ENCODE measurements at regions not wholly inside any gene's neighbourhood (a gene's known extent, or its start where the extent isn't known, plus 50 kb on each side); places are given as distances from the start of the nearest gene placed in this dataset.
A peak's percentile ranks its signal among the peaks of the same experiment; 100 is the strongest.
"Not testable (repeated sequence)": the region's sequence is repeated elsewhere in the genome, so short reads cannot be mapped to it uniquely, and the experiment has no call there.

- peak in 1 of 2 experiments; percentile 15 for DNase-seq
Observed at GRCh38 chr2:61774351-61774750, 79.5 kb downstream of the FAM161A start.

DNA sequence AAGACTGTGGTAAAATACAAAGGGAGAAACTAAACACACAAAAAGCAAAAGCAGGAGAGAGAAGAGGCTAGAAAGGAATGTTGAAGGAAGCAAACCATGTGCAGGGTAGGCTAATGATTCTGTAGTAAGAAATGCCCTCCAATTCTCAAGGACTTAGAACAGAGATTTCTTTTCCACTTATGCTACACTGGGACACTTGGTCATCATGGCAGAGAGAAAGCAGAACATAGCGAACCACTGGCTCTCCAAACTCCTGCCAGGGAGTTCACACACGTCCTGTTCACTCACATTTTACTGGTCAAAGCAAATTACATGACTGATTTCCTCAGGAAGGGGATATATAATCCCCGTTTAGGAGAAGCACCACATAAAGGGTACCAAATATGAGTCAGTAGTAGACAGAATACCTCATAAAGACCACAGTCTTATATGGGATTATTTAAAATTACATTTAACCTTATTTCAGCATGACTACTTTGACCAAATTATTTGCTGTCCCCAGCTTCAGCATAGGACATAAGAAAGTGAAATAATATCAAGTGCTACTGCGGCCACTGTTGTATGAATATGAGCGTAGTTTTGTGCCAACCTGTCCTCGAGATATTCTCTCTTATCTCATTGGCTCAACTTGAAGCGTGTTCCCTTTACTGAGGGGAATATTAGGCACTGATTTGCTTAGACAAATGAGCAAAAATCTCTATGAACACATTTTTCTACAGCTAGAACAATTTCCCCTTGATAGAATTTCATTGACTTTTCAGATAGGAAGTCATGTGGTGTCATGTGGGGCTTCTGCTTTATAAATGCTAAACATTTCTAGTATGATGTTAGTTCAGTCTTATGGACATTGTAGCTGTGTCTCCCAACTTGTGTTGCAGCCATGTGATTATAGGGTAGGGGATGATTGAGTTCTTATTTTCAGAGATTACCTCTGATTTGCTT is 81.7 kb downstream of the FAM161A start:
- DNase-seq = no peak

- no peak for DNase-seq
Observed at GRCh38 chr2:61770746-61771145, 83.1 kb downstream of the FAM161A start.

DNA sequence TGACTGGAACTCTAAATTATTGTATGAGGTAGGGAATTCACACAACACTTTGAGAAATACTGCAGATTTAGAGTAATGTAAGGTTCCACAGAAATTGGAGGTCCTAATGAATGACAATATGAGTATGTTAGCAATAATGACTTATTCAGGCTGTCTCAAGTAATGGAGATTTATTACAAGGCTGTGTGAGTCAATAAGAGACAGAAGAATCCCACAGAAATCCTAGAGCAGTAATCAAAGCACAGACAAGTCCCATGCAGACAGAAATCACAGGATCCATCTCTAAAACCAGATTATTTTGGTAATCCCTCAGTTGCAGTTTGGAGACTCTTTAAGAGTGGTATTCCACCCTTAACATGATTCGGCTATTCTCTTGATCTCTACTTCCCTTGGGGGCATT is 83.6 kb downstream of the FAM161A start:
- DNase-seq = no peak

- no peak for DNase-seq
Observed at GRCh38 chr2:61769093-61769675, 84.7 kb downstream of the FAM161A start.

DNA sequence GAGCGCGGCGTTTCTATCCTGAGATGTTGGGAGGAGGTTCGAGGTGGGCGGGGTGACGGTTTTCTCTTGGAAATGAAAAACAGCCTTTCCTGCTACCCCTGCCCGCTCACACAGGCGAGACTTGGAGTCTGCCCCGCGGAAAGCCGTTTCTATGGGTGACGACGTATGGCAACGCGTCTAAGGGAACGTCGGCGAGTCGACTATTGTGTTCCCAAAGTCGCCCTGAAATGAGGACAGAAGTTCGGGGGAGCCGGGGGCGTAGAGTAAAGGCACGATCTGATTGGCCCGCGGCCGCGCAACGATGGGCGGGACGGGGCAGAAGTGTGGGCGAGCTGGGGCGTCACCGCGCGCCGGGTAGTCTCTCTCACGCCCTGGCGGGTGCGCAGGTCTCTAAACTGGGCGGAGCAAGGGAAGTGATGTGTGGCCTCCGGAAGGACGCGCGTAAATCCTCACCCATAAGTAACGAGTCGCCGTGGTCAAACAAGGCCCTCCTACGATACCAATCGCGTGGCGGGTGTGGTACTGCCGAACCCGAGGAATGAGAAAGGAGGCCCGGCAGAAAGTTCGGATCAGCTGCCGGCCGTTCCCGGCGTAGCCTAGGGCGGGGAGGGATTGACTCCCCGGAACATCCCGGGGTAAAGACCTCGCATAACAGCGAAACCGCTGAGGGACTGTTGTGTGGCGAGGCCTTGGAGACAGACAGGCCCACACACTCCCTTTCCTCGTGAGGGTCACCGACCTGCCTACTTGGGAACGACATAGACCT is 89.6 kb downstream of the FAM161A start:
- DNase-seq = peak; percentile 89

GRCh38 chr2:61763605-61764034 is 90.2 kb downstream of the FAM161A start:
- DNase-seq = peak in 1 of 2 experiments; percentile 28

- no peak for DNase-seq
Observed at GRCh38 chr2:61762292-61762691, 91.6 kb downstream of the FAM161A start.

DNA sequence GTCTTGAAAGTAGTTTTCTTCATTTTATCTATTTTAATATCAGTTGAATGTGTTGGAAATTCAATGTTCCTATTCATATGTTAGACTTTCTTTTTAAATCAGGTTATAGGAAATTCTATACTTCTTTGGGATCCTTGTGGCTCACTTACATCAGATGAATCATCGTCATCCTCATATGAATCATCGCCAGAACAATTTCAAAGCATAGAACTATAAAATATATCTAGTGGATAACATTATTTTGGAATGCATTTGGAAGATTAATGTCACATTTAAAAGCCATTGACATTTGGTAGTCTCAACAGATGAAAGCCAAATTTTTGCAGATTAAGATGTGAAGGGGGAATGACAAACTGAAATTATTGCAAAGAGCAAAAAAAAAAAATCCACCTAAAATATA is 94.1 kb downstream of the FAM161A start:
- no peak for DNase-seq

- no peak for DNase-seq
Observed at GRCh38 chr2:61759005-61759404, 94.9 kb downstream of the FAM161A start.

- no peak for DNase-seq
Observed at GRCh38 chr2:61758159-61758558, 95.7 kb downstream of the FAM161A start.

- DNase-seq = no peak
Observed at GRCh38 chr2:61753512-61753911, 100.3 kb downstream of the FAM161A start.

- no peak for DNase-seq
Observed at GRCh38 chr2:61750624-61751023, 103.2 kb downstream of the FAM161A start.

DNA sequence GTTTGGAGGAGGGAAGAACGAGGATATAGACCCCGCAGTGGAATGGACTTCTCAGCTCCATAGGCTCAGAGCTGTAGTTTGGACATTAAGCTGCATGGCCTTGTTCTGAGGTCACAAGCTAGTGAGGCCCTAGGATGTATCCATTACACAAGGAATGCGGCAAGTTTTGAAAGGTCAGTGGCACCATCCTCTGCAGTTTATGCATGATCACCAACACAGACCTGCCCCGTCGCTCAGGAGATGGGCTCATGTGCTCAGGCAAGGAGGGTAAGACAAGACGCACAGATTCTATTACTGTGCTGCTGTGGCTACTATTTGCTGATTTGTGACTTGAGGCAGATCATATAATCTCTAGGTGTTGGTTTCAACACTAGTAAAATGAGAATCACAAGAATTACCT is 110.9 kb downstream of the FAM161A start:
- no peak for DNase-seq

- no peak for DNase-seq
Observed at GRCh38 chr2:61737841-61738240, 116.0 kb downstream of the FAM161A start.

- DNase-seq = no peak
Observed at GRCh38 chr2:61736953-61737352, 116.9 kb downstream of the FAM161A start.

GRCh38 chr2:61733563-61733962 is 120.3 kb downstream of the FAM161A start:
- no peak for DNase-seq

DNA sequence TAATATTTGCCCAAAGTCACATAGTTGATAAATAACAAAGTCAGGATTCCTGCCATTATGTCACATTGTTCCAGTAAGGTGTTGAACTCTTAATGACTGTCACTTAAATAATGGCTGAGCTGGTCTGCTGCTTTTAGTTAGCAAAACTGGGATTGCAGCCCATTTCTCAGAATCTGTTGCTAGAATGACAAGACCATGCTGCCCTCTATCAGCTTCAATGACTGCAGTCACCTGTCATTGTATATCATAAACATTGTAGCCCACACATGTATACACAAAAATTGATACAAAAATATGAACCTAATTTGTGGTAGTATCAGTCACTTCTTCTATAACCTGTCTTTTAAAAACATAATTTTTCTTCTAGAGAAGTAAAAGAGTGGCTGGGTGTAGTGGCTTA is 121.1 kb downstream of the FAM161A start:
- no peak for DNase-seq

GRCh38 chr2:61727746-61728145 is 126.1 kb downstream of the FAM161A start:
- no peak for DNase-seq

- no peak for DNase-seq
Observed at GRCh38 chr2:61726456-61727209, 127.2 kb downstream of the FAM161A start.

DNA sequence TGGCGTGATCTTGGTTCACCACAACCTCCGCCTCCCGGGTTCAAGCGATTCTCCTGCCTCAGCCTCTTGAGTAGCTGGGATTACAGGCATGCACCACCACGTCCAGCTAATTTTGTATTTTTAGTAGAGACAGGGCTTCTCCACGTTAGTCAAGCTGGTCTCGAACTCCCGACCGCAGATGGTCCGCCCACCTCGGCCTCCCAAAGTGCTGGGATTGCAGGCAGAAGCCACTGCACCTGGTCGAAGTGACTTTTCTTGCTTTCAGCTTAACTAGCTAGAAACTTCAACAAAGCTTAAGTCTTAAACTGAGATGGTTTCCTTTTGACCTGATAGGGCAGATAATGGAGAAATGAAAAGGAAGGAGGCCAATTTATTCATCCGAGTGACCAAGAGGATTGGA is 130.5 kb downstream of the FAM161A start:
- not testable (repeated sequence) for DNase-seq

DNA sequence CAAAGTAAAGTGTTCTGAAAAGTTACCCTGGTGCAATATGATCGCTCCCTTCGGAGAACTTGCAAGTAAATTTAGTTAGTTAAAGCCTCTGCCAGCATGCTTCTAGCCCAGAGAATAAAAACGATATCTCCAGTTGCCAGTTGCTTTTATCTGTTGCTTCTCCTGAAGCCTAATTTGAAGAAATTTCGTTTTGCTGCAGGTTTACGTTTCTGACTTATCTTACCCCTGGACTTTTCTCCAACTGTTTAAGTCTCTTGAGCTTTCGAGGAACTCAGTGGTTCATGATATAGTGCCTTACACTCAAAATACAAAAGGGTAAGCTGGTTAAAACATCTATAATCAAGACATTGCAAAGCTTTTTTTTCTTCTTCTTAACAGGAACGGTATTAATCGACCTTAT is 131.1 kb downstream of the FAM161A start:
- DNase-seq = no peak

DNA sequence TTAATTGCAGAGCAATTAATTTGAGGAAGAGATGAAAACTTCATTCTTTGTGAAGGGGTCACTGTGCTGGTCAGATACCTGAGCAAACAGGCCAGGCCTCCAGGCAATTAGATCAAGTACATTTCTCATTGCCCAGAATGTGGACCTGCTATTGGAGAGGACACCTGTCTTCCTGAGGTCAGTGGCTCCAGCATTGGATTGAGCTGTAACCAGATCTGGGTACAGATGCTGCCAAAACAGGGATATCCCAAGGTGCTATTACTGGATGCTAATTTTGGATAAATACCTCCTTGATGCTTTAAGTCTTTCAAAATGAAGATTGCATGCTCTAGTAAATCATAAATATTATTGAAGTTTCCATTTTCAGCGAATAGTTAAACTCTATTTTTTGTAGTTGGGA is 131.5 kb downstream of the FAM161A start:
- DNase-seq = no peak

Measured in AML-193 (cell line).